Fibroblast of skin of scalp (primary cell): ENCODE measurements at regions not wholly inside any gene's neighbourhood (a gene's known extent, or its start where the extent isn't known, plus 50 kb on each side); places are given as distances from the start of the nearest gene placed in this dataset.
A peak's percentile ranks its signal among the peaks of the same experiment; 100 is the strongest.
"Not testable (repeated sequence)": the region's sequence is repeated elsewhere in the genome, so short reads cannot be mapped to it uniquely, and the experiment has no call there.

Source experiments
- DNase-seq: peaks from one replicate; pipeline ENCODE4 v3.0.0-alpha.2; 2013

DNA sequence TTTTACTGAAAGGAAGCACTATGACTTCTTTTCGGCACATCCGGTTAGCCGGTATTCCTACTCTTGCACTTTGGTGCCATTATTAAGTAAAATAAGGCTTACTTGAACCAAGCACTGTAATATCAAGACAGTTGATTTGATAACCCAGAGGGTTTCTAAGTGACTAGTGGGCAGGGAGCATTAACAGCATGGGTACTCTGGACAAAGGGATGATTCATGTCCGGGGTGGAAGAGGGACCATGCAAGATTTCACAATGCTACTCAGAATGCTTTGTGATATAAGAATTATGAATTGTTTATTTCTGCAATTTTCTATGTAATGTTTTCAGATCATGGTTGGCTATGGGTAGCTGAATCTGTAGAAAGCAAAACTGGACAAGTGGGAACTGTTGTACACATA lies 282.1 kb downstream of the TDRD3 start:
- no peak for DNase-seq

DNA sequence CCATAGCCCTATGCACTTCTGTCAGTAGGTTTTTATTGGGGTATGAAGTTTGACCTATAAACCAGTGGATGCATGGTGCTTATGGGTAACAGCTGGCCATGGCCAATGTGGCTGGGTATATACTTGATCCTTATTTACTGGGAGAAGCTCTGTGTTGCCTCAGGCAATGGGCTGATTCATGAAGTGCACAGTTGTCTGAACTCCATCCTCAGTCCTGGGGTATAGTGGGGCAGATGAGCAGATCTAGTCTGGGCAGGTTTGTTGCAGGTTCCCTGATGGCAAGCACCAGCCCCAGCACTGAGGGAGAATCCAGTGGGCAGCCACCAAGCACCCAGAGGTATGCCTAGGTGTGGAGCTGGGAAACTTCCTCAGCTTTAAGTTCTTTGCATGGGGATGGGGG lies 274.4 kb downstream of the TDRD3 start:
- DNase-seq: no peak

DNA sequence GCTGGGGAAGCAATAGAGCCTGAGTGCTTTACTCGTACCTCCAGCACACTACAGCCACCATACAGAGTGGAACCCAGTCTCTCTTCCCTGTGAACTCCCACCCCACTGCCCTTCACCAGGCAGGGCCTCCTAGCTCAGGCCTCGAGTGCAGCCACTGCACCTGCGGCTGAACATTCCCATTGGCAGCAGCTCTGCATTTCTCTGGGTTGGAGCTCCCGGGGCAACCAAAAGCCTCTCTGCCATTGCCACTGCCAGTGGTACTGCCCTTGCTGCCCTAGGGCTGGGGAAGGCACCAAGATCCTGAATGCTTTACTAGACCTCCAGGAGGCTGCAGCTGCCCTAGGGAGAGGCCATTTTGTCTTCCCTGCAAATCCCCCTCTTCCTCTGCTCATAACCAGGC lies 266.8 kb downstream of the TDRD3 start:
- DNase-seq: no peak

DNA sequence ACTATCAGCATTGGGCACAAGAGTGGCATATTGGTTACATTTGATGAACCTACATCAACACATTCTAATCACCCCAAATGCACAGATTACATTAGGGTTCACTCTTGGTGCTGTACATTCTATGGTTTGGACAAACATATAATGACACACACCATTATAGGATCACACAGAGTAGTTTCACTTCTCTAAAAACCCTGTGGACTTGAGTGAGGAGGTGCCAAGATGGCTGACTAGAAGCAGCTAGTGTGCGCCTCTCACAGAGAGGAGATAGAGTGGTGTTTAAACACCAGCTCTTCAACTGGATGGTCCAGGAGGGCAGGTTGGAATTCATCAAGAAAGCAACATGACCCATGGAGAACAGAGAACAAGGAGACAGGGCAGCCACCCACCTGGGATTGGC lies 265.6 kb downstream of the TDRD3 start:
- no peak for DNase-seq

DNA sequence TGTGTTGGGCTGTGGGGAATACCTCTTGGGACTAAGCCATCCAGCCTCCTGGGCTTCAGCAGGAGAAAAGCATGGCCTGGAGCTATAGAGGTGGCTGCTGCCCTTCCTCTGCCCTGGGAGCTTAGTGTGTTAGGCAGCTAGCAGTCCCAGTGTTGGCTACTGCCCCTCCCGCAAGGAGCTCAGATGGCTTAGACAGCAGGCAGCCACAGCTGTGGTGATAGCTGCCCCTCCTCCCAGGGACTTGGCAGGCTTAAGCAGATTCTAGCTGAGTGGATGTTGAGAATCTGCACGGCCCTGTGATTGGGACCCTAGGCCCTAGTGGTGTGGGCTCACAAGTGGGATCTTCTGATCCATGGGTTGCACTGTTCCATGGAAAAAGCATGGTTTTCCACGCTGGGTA lies 264.5 kb downstream of the TDRD3 start:
- DNase-seq: no peak

DNA sequence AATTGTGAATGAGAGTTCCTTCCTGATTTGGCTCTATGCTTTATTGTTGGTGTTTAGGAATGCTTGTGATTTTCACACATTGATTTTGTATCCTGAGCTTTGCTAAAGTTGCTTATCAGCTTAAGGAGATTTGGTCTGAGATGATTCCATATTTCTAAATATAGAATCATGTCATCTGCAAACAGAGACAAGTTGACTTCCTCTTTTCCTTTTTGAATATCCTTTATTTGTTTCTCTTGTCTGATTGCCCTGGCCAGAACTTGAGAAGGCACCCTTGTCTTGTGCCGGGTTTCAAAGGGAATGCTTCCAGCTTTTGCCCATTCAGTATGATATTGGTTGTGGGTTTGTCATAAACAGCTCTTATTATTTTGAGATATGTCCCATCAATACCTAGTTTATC lies 260.6 kb downstream of the TDRD3 start:
- not testable (repeated sequence) for DNase-seq

DNA sequence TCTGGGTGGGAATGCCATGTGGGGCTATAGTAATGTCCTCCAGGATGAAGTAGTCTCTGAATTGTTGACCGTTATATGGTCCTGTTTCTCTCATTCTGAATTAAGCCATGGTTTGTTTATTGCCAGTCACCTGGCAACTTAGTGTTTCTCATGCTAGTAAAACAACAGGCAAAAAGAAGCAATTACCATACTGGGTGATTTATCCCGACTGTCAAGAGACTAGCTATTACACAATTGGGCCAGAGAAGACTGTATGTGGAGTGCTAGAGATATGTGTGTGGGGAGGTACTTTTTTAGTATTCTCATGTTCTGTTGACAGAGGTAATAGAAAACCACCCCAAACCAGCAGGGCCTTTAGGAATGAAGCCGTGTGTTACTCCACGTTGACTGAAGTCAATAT lies 258.2 kb downstream of the TDRD3 start:
- DNase-seq: no peak

DNA sequence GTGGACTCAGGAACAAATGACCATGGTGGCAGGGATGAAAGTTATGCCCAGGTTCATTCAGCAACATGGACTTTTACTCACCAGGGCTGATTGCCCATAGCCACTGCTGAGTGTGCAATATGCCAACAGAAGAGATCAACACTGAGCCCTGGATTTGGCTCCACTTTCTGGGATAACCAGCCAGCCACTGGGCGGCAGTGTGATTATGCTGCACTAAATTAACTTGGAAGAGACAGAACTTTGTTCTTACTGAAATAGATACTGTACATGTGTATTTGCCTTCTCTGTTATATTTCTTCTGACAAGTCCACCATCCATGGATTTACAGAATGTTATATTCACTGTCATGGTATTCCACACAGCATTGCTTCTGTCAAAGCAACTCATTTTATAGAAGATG lies 257.4 kb downstream of the TDRD3 start:
- peak; percentile 8 for DNase-seq

DNA sequence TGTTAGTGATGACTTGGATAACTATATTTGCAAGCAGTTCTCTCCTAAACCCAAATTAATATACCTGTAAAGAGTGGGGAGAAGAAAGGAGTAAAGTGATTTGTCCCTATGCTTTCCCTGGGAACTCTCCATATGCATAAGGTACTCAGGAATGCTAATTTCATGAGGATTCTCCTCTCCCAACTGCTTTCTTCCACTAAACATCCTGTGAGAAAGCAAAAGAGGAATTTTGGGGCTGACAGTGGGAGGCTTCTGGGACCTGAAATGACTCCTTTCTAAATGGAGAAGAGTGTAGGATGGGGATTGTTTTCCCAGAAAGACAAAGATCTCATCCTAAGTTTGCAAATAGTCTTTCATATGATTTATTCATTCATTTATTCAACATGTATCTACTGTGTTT lies 250.5 kb downstream of the TDRD3 start:
- DNase-seq: no peak

DNA sequence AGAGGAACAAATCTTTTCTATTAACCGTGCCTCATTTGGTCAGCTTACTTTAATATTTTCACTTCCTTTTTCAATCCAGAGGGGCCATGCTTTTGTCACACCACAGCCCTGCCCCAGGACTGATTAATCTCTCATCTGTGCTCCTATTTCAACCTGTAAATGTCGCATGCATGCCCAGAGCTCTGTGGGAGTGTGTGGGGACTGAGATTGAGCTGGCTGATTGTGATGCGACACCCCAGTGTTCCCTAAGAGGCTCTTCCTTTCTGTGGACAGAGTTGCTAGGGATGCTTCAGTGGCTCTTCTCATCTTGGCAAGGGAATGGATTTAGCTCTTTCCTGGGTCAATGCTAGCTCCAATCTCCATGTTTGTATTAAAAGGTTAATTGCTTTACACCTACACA lies 249.6 kb downstream of the TDRD3 start:
- no peak for DNase-seq

DNA sequence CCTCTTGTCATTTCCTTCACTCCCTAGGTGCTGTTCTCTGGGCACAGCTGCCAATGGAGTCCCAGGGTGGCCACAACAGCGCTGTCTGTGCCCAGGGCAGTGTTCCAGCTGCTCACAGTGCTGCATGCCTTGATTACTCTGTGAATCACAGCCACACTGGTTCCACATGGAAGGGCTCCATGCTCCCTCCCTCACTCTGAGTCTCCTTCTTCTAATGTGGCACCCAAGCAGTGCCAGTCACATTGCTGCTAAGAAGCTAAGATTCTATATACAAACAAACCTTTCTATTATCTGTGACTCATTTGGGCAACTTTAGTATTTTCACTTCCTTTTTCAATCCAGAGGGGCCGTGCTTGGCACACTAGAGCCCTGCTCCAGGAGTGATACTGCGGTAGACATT lies 248.7 kb downstream of the TDRD3 start:
- DNase-seq: no peak

DNA sequence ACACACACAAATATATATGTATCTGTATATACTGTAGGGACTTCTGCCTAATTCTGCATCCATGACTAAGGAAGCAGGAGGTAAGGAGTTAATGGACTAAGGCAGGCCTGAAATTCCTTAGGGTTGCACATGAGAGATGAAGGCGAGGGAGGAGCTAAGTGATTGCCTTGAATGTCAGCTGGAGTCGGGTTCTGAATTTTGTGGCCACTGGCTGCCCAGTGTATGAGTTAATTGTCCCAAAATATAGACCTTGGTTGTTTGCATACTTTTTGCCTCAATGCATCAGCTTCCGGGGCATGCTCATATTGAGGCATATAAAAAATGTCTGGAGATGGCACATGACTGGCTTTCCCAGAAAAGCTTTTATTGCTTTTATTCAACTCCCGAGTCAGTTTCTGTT lies 245.5 kb downstream of the TDRD3 start:
- no peak for DNase-seq

DNA sequence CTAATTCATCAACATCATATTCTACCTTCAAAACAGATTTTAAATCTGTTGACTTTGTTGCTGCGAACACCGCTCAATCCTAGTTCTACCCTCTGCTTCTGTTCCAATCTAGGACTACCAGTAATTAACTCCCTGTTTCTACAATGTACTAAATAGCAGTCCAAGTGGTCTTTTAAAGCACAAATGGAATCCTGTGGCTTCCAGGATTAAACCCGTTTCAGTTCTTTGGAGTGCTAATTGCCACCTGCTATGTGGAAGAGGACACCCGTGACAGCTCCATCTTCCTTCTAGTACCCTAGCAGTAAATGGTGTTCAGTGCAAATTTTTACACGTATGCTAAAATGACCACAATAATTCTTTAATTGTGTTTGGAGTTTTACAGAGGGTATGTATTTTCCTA lies 232.1 kb downstream of the TDRD3 start:
- DNase-seq: no peak

DNA sequence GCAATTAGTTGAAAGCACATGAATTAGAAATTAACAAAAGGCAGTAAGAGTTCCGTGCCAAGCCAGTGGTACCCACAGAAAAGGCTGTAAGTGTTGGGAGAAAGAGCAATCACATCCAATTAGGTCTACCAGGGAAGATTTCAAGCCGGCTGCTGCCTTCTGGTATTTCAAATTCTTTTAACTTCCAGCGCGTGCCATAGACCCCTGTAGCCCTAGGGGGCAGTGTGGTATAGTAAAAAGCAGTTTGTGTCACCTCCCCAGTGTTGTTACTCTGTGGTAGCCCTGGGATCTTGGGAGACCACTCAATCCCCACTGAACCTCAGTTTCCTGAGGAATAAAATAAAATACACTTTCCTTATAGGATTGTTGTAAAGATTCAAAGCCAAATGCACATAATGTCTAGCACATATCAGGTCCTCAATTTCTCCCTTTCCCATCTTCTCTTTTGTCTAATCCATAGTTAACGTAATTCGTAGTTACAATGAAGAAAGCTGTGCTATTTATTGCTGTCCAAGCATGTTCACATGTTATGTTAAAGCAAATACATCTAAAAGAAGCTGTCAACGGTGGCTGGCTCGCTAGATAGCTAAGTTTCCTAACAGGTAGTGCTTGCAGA lies 230.2 kb downstream of the TDRD3 start:
- DNase-seq: peak; percentile 28
